DND-41 (cell line): ENCODE measurements at regions not wholly inside any gene's neighbourhood (a gene's known extent, or its start where the extent isn't known, plus 50 kb on each side); places are given as distances from the start of the nearest gene placed in this dataset.

Source experiments
- CTCF ChIP-seq: IDR thresholded peaks from 2 replicates; pipeline ENCODE4 v1.5.1; 2012; ENCODE audit warnings: borderline replicate concordance, low read length, moderate library complexity, mild to moderate bottlenecking; ENCODE audit not compliant: poor library complexity, severe bottlenecking; ENCODE audit errors: extremely low read depth
- EZH2 ChIP-seq: IDR thresholded peaks from 3 replicates; pipeline ENCODE4 v1.6.1; 2012; ENCODE audit warnings: borderline replicate concordance, low read depth, mild to moderate bottlenecking, moderate library complexity, low read length, inconsistent platforms; ENCODE audit not compliant: severe bottlenecking

- TF ChIP-seq CTCF (no peak), EZH2 (no peak)
These were observed 677.8 kb downstream of the BCL11B start for GRCh38 chr14:98594156-98594555.
